ENCODE measurements at regions not wholly inside any gene's neighbourhood (a gene's known extent, or its start where the extent isn't known, plus 50 kb on each side); places are given as distances from the start of the nearest gene placed in this dataset.

- peaks cover 14% of the 10 kb centered on the region for H3K4me1 ChIP-seq (ENCODE audit: insufficient read depth, poor library complexity, severe bottlenecking)
- no peak for TF ChIP-seq CTCF (IDR thresholded peaks at IDR 0.05; ENCODE audit: poor library complexity, severe bottlenecking)
- DNase-seq (ENCODE audit: low spot score) (no peak), ATAC-seq (ENCODE audit: low read depth) (peak; percentile 53; the same call in 1 of the 3 replicates)
- H3K4me3 ChIP-seq (ENCODE audit: severe bottlenecking) = no peak overlapping the region
- H3K9me3 ChIP-seq (ENCODE audit: severe bottlenecking) = no peaks in the 10 kb centered on the region
- no peak overlapping the region for H3K27ac ChIP-seq (ENCODE audit: poor library complexity, severe bottlenecking)
- H3K27me3 ChIP-seq (ENCODE audit: insufficient read depth, poor library complexity, severe bottlenecking) = no peaks in the 10 kb centered on the region
- no peaks in the 10 kb centered on the region for H3K36me3 ChIP-seq (ENCODE audit: low read depth)
Observed at GRCh38 chr3:193863657-193864357, 270.8 kb downstream of the OPA1 start.

GRCh38 chr3:193865339-193865738, 270.6 kb upstream of the HES1 start:
- Histone ChIP-seq H3K27me3 (ENCODE audit: insufficient read depth, poor library complexity, severe bottlenecking) (no peaks in the 10 kb centered on the region), H3K4me3 (ENCODE audit: severe bottlenecking) (no peak overlapping the region), H3K4me1 (ENCODE audit: insufficient read depth, poor library complexity, severe bottlenecking) (peaks cover 28% of the 10 kb centered on the region), H3K36me3 (ENCODE audit: low read depth) (no peaks in the 10 kb centered on the region), H3K27ac (ENCODE audit: poor library complexity, severe bottlenecking) (no peak overlapping the region), H3K9me3 (ENCODE audit: severe bottlenecking) (no peaks in the 10 kb centered on the region)
- TF ChIP-seq CTCF (IDR thresholded peaks at IDR 0.05; ENCODE audit: poor library complexity, severe bottlenecking) = no peak
- DNase-seq (ENCODE audit: low spot score) (no peak), ATAC-seq (ENCODE audit: low read depth) (no peak)

GRCh38 chr3:193865896-193866480, 270.0 kb upstream of the HES1 start:
- peaks cover 34% of the 10 kb centered on the region for H3K4me1 ChIP-seq (ENCODE audit: insufficient read depth, poor library complexity, severe bottlenecking)
- DNase-seq (ENCODE audit: low spot score) (no peak), ATAC-seq (ENCODE audit: low read depth) (no peak)
- H3K9me3 ChIP-seq (ENCODE audit: severe bottlenecking) = no peaks in the 10 kb centered on the region
- no peak overlapping the region for H3K4me3 ChIP-seq (ENCODE audit: severe bottlenecking)
- TF ChIP-seq CTCF (IDR thresholded peaks at IDR 0.05; ENCODE audit: poor library complexity, severe bottlenecking) = no peak
- H3K27ac ChIP-seq (ENCODE audit: poor library complexity, severe bottlenecking) = peak overlapping the region; percentile 3
- no peaks in the 10 kb centered on the region for H3K36me3 ChIP-seq (ENCODE audit: low read depth)
- no peaks in the 10 kb centered on the region for H3K27me3 ChIP-seq (ENCODE audit: insufficient read depth, poor library complexity, severe bottlenecking)

DNA sequence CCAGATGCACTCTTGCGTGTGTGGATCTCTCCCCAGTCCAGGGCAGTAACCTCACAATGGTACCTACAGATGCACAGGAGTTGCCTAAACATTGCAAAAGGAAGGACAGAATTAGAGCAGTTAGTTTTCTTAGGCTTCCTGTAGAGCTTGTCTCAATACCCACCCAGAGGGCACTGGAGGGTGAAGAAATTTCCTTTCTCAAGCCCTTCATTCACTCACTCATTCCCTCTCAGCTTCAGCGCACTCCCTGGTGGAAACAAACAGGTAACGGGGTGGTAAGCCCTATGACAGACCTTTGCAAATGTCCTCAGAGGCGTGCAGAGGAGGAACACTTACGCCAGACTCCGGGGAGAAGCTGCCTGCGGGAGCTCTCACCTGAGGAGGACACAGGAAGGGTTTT, 267.4 kb upstream of the HES1 start:
- DNase-seq (ENCODE audit: low spot score) (no peak), ATAC-seq (ENCODE audit: low read depth) (no peak)
- H3K36me3 ChIP-seq (ENCODE audit: low read depth) = no peaks in the 10 kb centered on the region
- no peaks in the 10 kb centered on the region for H3K9me3 ChIP-seq (ENCODE audit: severe bottlenecking)
- H3K4me3 ChIP-seq (ENCODE audit: severe bottlenecking) = no peak overlapping the region
- TF ChIP-seq CTCF (IDR thresholded peaks at IDR 0.05; ENCODE audit: poor library complexity, severe bottlenecking) = no peak
- H3K27me3 ChIP-seq (ENCODE audit: insufficient read depth, poor library complexity, severe bottlenecking) = no peaks in the 10 kb centered on the region
- H3K27ac ChIP-seq (ENCODE audit: poor library complexity, severe bottlenecking) = peak overlapping the region; percentile 77
- peaks cover 57% of the 10 kb centered on the region for H3K4me1 ChIP-seq (ENCODE audit: insufficient read depth, poor library complexity, severe bottlenecking)

Measured in RWPE2 (cell line).